GM23248 (cell line): ENCODE measurements at regions not wholly inside any gene's neighbourhood (a gene's known extent, or its start where the extent isn't known, plus 50 kb on each side); places are given as distances from the start of the nearest gene placed in this dataset.

Source experiments
- EZH2 ChIP-seq: fragments of 200-600 bp; sonication (generic); IDR thresholded peaks from 2 replicates; pipeline ENCODE4 v1.6.1; 2018; ENCODE audit warnings: antibody characterized with exemption, mild to moderate bottlenecking; ENCODE audit not compliant: insufficient read depth, poor library complexity, severe bottlenecking
- EZH2phosphoT487 ChIP-seq: fragments of 200-600 bp; sonication (generic); IDR thresholded peaks from 2 replicates; pipeline ENCODE4 v1.6.1; 2018; ENCODE audit warnings: antibody characterized with exemption, moderate library complexity, mild to moderate bottlenecking, low read depth; ENCODE audit not compliant: insufficient read depth

DNA sequence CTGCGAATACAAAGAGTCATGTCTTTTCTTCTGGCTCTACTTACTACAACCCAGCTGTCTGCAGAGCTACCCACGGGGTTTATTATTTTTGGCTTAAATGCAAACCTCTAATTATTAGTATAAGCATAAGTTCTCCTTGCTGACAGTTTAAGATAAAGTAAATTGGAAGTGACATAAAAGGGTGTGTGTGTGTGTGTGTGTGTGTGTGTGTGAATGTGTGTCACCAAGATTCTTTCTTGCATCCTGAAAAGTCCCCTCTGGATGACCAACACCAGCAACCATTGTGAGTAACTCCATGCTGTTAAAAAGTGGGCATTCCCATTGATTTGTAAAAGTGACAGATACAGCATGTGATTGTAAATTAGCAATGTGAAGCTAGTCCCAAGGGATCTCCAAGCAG, 803.8 kb upstream of the ZNF608 start:
- no peak for TF ChIP-seq EZH2
- TF ChIP-seq EZH2phosphoT487: peak; percentile 66; the same call in 1 of the 2 replicates
